ENCODE measurements at regions not wholly inside any gene's neighbourhood (a gene's known extent, or its start where the extent isn't known, plus 50 kb on each side); places are given as distances from the start of the nearest gene placed in this dataset.
"Not testable (repeated sequence)": the region's sequence is repeated elsewhere in the genome, so short reads cannot be mapped to it uniquely, and the experiment has no call there.

GRCh38 chr17:62139690-62140354 is 74.7 kb upstream of the MED13 start:
- TF ChIP-seq POLR2AphosphoS5, CTCF (IDR thresholded peaks at IDR 0.05): not testable (repeated sequence)

Data from sigmoid colon (tissue), 4 donors.